ENCODE measurements at regions not wholly inside any gene's neighbourhood (a gene's known extent, or its start where the extent isn't known, plus 50 kb on each side); places are given as distances from the start of the nearest gene placed in this dataset.

DNA sequence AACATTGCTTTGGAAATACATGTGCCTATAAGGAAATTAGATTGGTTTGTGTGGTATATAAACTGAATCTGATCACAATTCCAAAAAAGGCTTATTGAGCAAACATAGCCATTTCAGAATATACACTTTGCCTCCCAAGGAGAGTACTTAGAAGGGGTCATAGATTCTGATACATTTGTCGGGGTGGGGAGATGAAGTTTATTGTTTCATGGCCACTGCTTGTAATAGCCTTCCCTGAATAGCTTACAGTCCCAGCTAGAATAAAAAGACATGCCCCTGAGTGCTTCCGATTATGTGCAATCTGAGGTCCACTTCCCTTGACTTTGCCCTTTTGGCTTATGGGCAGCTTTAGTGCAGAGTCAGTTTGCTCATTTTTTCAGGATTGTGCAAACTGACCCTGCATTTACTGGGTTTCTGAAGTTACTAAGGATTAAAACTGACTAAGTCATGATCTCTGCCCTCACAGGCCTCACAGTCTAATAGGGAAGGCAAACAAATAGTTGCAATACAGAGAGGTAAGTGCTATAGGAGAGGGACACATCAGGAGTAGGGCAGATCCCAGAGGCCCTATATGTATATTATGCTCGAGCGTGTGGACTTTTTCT is 184.2 kb downstream of the BLID start:
- Mint-ChIP-seq H3K27me3 (ENCODE audit: insufficient read depth, low read depth) (peaks cover 2% of the 10 kb centered on the region), H3K4me1 (peaks cover 28% of the 10 kb centered on the region), H3K27ac (peak overlapping the region; percentile 16), H3K9me3 (peaks cover 3% of the 10 kb centered on the region), H3K36me3 (no peaks in the 10 kb centered on the region), H3K4me3 (no peak overlapping the region)
- Histone ChIP-seq H3K9me3 (ENCODE audit: low read depth) (no peaks in the 10 kb centered on the region), H3K4me2 (no peak overlapping the region), H2AFZ (replicated peaks) (no peak overlapping the region), H3K4me1 (peaks cover 31% of the 10 kb centered on the region), H3F3A (ENCODE audit: low read depth) (peaks cover 15% of the 10 kb centered on the region), H3K9ac (no peak overlapping the region), H4K20me1 (ENCODE audit: low read depth) (peaks cover 8% of the 10 kb centered on the region), H3K27me3 (peaks cover 11% of the 10 kb centered on the region), H3K27ac (no peak overlapping the region), H3K36me3 (no peaks in the 10 kb centered on the region), H3K79me2 (ENCODE audit: low read depth) (no peaks in the 10 kb centered on the region), H3K4me3 (no peak overlapping the region)
- TF ChIP-seq, protein P1, sequence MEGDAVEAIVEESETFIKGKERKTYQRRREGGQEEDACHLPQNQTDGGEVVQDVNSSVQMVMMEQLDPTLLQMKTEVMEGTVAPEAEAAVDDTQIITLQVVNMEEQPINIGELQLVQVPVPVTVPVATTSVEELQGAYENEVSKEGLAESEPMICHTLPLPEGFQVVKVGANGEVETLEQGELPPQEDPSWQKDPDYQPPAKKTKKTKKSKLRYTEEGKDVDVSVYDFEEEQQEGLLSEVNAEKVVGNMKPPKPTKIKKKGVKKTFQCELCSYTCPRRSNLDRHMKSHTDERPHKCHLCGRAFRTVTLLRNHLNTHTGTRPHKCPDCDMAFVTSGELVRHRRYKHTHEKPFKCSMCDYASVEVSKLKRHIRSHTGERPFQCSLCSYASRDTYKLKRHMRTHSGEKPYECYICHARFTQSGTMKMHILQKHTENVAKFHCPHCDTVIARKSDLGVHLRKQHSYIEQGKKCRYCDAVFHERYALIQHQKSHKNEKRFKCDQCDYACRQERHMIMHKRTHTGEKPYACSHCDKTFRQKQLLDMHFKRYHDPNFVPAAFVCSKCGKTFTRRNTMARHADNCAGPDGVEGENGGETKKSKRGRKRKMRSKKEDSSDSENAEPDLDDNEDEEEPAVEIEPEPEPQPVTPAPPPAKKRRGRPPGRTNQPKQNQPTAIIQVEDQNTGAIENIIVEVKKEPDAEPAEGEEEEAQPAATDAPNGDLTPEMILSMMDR (IDR thresholded peaks at IDR 0.05): no peak
- no peak for TF ChIP-seq EZH2 (IDR thresholded peaks at IDR 0.05)
- no peak for TF ChIP-seq EZH2phosphoT487 (IDR thresholded peaks at IDR 0.05)
- no peak for DNase-seq (ENCODE audit: low spot score)

DNA sequence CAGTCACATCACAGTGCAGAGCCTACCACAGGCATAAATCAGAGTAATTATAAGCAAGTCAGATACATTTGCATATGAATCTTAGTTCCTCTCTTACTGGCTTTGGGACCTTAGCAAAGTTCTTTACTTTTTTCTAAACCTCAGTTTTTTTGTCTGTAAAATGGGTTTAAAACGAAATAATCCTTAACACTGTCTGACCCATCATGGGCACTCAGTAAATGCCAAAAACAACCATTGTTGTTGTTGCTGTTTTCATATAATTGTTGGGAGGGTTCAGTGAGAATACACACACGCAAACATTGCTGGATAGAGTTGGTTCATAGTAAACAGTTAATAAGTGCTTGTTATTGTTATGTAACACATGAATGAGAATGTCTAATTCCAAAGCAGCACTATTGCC is 184.9 kb downstream of the BLID start:
- Mint-ChIP-seq H3K4me1 (peaks cover 32% of the 10 kb centered on the region), H3K27me3 (ENCODE audit: insufficient read depth, low read depth) (peaks cover 2% of the 10 kb centered on the region), H3K4me3 (no peak overlapping the region), H3K36me3 (no peaks in the 10 kb centered on the region), H3K27ac (no peak overlapping the region), H3K9me3 (peaks cover 3% of the 10 kb centered on the region)
- no peak overlapping the region for H2AFZ ChIP-seq (replicated peaks)
- H3K36me3 ChIP-seq: no peaks in the 10 kb centered on the region
- H3K27ac ChIP-seq: no peak overlapping the region
- TF ChIP-seq EZH2 (IDR thresholded peaks at IDR 0.05): no peak
- TF ChIP-seq, protein P1 (IDR thresholded peaks at IDR 0.05): no peak
- TF ChIP-seq EZH2phosphoT487 (IDR thresholded peaks at IDR 0.05): no peak
- H3F3A ChIP-seq (ENCODE audit: low read depth): peaks cover 15% of the 10 kb centered on the region
- H3K9me3 ChIP-seq (ENCODE audit: low read depth): no peaks in the 10 kb centered on the region
- H3K4me2 ChIP-seq: no peak overlapping the region
- no peak overlapping the region for H3K9ac ChIP-seq
- H3K4me1 ChIP-seq: peaks cover 31% of the 10 kb centered on the region
- H4K20me1 ChIP-seq (ENCODE audit: low read depth): peaks cover 8% of the 10 kb centered on the region
- H3K4me3 ChIP-seq: no peak overlapping the region
- no peaks in the 10 kb centered on the region for H3K79me2 ChIP-seq (ENCODE audit: low read depth)
- DNase-seq (ENCODE audit: low spot score): no peak
- peaks cover 11% of the 10 kb centered on the region for H3K27me3 ChIP-seq

DNA sequence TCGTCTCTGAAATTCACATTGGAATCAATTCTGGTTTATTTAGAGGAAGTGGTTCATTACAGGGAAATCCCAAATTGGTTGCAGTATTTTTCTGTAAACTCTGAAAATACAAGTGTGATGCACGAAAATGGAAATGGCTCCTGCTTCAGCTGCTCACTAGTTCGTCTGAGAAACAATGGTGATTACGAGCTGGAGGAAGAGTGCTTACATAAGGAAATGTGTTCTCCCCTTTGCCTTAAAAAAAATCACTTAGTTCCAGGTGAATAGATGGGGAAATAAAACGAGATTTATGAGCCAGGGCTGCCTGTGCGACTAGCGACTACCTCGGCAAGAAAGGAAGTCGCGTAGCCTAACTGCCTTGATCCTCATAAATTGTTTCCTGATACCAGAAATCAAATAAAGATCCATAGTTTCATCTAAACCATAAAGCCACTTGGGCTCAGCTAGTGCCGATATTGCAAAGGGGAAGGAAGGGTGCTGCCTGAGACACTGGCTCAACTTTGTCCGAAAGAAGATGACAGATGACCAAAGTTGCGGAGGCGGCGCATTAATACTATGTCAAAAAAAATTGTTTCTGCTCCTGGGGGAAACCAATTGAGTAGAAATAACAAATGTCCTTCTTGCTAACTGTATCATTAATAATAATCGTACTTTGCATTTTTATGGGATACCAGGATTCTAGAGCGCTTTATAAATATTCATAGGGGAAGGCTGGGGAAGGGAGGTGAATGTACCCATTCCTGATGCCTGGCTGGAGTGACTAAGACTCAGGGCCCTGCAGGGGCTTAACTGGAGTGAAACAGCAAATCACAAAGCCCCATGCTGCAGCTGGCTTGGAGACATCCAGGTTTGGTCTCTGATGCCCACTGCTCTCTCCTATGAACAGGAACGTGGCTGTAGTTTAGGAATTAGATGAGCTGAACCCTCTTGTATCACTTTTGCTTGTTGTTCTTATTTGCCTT is 185.7 kb downstream of the BLID start:
- Histone ChIP-seq H3K27ac (no peak overlapping the region), H4K20me1 (ENCODE audit: low read depth) (peaks cover 8% of the 10 kb centered on the region), H3K4me1 (peaks cover 31% of the 10 kb centered on the region), H3K4me2 (peak overlapping the region; percentile 77), H3K36me3 (no peaks in the 10 kb centered on the region), H3F3A (ENCODE audit: low read depth) (peaks cover 15% of the 10 kb centered on the region), H3K4me3 (peak overlapping the region; percentile 33), H3K27me3 (peaks cover 11% of the 10 kb centered on the region), H3K79me2 (ENCODE audit: low read depth) (no peaks in the 10 kb centered on the region), H3K9ac (no peak overlapping the region), H3K9me3 (ENCODE audit: low read depth) (no peaks in the 10 kb centered on the region), H2AFZ (replicated peaks) (no peak overlapping the region)
- Mint-ChIP-seq H3K4me3 (no peak overlapping the region), H3K9me3 (peaks cover under 1% of the 10 kb centered on the region), H3K36me3 (no peaks in the 10 kb centered on the region), H3K27ac (no peak overlapping the region), H3K27me3 (ENCODE audit: insufficient read depth, low read depth) (peaks cover 2% of the 10 kb centered on the region), H3K4me1 (peaks cover 34% of the 10 kb centered on the region)
- peak; percentile 4 for DNase-seq (ENCODE audit: low spot score)
- TF ChIP-seq, protein P1 (IDR thresholded peaks at IDR 0.05): no peak
- TF ChIP-seq EZH2phosphoT487 (IDR thresholded peaks at IDR 0.05) (no peak), EZH2 (IDR thresholded peaks at IDR 0.05) (no peak)
